ENCODE measurements at regions not wholly inside any gene's neighbourhood (a gene's known extent, or its start where the extent isn't known, plus 50 kb on each side); places are given as distances from the start of the nearest gene placed in this dataset.

GRCh38 chr6:12238219-12238618 is 51.9 kb upstream of the EDN1 start:
- Histone ChIP-seq H3K9me3 (ENCODE audit: control insufficient read depth, insufficient read depth, low read depth, low read length) (no peaks in the 10 kb centered on the region), H3K4me3 (ENCODE audit: low read depth in 2 of 2, low read length in 2 of 2) (no peak overlapping the region), H3K27ac (ENCODE audit: low read length) (no peak overlapping the region), H3K4me1 (ENCODE audit: control insufficient read depth, insufficient read depth, low read length) (no peaks in the 10 kb centered on the region), H3K27me3 (ENCODE audit: control insufficient read depth, insufficient read depth, low read length) (no peaks in the 10 kb centered on the region), H3K36me3 (ENCODE audit: control insufficient read depth, insufficient read depth, low read length) (no peaks in the 10 kb centered on the region)
- no TSS peak for BruUV-seq (replicated peaks)
- DNase-seq (ENCODE audit: low read depth, low spot score) (no peak), ATAC-seq (no peak)
- no peak for TF ChIP-seq CTCF (IDR thresholded peaks at IDR 0.05)
- TF ChIP-seq TCF7L2 (IDR thresholded peaks at IDR 0.05; ENCODE audit: low read depth, low read length), result no peak
- TF ChIP-seq REST (IDR thresholded peaks at IDR 0.05; ENCODE audit: insufficient read depth in 1 of 2, low read depth in 2 of 2, low read length in 1 of 2), result no peak
- no peak for TF ChIP-seq POLR2AphosphoS5 (IDR thresholded peaks at IDR 0.05; ENCODE audit: low read depth, low read length)
- TF ChIP-seq SIN3A (IDR thresholded peaks at IDR 0.05; ENCODE audit: borderline replicate concordance, insufficient read depth, low read depth, low read length), result no peak
- POLR2A ChIA-PET, result no interaction called here
- CTCF ChIA-PET, result no interaction called here
- in situ Hi-C loops (cut with HindIII; ENCODE audit: low pct_unique_long_range_greater_than_20kb, low sequenced_read_pairs) (no loop called here), intact Hi-C loops (cut with micrococcal nuclease; ENCODE audit: unreplicated experiment) (loop anchor here (10.0 kb wide), 1 partner anchor 303 kb away; no protein-coding TSS in a partner anchor)
